NCI-H146 treated with DMSO at 0.1 percent for 48 hours (cell line): ENCODE measurements at regions not wholly inside any gene's neighbourhood (a gene's known extent, or its start where the extent isn't known, plus 50 kb on each side); places are given as distances from the start of the nearest gene placed in this dataset.
A peak's percentile ranks its signal among the peaks of the same experiment; 100 is the strongest.

ENCODE experiments used
- DNase-seq: peaks from one replicate; lab custom pipeline; 2025; ENCODE audit not compliant: unreplicated experiment; lab: John Stamatoyannopoulos, UW

DNA sequence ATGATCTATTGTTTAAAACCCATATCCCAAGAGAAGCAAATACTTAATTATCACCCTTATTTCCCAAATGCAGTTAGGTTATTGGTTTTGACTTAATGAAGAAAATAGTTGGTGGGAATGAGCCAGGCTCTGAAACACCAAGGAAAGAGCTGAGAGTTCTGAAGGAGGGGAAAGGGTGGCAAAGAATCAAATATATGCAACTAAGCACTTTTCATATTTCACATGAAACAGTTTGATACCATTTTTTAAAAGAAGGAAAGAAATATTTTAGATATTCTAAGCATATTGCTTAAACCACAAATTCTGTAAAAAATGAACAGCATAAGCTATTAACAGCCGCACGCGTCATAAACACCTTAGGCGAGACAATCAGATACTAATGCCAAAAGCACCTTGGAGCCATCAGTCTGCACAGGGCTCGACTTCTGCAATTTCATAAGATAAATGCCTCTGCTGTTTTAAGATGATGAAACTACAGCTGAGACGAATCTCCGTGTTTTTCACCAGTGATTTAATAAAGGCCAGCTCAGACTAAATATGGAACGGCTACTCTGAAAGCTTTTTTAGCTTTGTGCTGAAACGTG is 371.7 kb downstream of the EN1 start:
- no peak for DNase-seq

DNA sequence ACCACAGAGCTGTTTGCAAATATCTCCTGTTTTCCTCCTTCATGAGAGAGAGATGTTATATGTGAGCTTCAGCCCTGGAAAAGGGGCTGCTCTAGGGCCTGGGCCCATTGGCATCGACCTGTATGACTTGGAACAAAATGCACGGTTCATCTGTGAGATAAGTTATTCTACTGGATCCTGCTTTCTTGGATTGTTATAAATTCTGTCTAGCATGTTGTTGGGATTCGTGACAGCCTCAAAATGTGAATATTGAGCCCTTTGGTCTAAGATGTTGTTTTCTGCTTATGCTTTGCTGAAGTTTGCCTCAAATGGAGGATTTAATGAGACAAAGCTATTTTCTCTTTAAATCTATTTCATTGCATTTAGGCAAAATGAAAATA is 372.9 kb downstream of the EN1 start:
- no peak for DNase-seq

DNA sequence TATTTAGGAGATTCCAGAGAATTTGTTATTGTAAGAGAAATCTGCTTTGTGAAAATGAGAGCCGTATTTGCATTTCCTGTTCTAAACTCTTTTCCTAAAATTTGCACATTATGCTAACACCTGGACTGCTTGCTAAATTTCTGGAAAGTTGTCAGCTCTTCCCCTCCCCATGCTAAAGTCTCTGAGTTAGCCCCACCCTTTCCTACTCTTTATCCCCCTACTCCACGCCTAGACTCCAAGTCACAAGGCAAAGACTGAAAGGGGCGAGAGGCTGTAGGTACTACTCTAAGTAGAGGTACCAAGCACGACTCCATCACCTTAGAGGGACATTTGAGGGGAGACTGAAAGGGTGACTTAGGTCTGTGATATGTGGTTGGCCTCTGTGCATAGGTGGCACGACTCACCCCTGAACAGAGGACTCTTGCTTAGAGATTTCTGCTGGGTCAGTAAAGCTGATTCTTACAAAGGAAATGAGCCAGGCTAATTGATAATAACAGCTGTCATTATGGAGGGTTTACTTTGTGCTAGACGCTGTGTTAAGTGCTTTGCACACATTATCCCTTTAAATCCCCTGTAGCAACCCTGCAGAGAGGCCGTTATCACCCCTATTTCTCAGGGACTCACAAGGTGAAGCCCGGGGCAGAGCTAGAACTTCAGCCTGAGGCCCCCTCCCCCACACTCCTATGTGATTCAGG is 373.5 kb downstream of the EN1 start:
- peak; percentile 7 for DNase-seq

DNA sequence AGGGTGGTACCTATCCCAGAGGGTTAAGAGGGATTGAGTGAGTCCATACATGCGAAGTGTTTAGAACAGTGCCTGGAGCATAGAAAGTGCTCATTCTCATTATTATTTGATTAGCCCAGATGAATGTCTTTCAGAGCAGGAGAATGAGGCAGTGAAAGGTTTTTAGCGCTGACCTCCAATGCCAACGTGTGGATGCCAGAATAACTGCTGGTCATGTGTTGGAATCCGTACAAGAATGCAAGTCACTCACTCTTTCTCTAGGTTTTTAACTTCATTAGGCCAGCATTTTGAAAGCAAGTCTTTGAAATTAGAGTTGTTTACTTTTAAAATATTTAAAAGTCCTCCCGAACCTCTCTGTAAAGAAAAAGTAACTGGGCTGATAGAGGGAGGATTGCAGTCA is 374.2 kb downstream of the EN1 start:
- no peak for DNase-seq

DNA sequence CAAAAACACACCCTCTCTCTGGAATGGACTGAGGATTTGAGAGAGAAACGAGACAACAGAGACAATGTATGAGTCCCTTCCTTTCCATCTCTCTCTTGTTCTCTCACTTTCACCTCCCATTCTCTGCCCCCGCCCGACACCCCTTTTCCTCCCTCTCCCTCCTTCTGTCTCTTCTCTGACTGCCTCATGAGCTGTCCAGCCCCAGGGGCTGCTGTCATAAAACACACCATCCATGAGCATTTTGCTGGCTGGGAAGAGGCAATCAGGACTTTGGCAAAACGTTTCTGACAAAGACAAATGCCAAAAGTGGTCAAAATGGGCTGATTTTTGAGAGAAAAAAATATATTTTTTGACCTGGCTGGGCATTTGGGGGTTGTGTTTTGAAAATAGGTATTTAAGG is 377.2 kb downstream of the EN1 start:
- DNase-seq = no peak

DNA sequence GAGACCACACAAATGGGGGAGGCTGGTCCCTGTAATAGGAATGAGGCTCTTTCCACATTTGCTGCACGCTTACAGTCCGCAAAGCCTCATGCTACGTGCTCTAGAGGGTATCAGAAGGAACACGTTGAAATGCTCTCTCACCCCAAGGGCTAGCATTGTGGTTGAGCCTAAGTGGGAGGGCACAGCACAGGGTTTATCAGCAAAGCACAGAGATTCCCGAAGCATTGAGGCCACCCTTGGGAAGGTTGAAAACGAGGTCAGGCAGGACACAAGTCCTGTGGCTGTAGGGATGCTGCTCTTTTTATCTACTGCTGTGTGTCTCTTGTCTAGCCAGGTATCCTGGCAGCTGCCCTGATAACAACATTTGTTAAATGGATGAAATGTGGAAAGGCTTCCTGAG is 378.3 kb downstream of the EN1 start:
- no peak for DNase-seq

DNA sequence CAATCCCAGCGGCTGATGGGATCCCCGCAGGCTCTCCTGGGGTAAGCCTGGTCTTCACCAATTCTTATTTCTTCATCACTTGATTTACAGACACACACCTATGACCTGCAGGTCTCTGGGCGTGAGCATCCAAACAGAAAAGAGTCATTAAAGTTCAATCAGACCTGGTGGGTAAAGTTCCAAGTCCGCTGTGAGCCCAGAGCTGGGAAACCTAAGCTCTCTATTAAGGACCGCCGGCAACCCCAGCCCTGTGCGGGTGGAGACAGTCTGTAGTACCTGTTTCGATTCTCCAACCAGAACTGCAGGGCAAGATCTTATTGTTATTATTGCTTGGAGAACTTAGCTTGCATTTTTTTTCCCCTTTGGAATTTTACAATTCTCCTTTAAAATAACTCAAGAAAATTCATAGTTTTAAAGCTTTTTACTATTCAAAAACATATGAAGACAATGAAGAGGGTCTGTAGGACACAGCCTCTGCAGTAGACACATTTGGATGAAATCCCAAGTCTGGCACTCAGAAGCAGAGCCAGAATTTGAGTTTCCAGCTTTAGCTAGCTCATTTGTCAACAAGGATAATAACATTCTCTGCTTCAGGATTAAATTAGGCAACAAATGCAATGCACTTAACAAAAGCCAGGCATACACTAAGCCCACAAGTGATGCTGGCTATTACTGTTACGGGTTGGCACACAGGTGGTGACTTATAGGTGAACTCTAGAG is 376.4 kb downstream of the INSIG2 start:
- DNase-seq = no peak

DNA sequence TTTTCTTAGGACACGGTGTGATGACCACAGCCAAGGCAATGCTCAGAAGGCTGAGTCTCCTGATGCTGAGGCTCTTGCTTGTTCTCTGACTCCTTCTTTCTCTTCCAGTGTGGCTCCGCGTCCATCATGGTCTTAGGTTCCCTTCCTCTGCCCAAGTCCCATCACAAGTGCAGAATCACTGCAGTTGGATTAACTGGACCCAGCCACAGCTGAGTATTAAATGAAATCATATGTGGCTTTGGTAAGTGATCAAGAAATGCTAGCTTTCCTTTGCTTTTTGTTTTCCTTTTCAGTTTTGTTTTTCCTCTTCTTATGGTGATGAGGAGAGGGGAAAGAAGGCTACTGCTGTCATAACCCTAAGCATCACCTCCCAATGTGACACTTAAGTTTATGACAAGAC is 375.8 kb downstream of the INSIG2 start:
- no peak for DNase-seq

DNA sequence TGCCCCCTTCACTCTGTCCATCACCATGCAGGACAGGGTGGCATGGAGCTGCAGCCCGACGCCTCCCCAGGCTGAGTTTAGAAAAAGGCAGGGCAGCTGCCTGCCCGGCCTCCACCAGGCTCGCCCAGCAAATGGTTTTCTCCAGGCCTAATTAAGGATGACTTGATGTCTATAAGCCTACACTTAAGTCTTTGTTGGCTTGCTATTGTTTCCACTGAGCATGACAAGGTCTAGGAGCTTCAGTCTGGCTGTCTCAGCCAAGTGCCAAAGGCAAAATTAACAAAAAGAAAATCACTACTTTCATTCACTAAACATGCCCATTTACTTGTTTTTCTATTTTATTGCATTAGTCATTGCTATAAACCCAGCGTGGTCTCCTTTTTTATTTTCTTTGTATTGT is 372.2 kb downstream of the INSIG2 start:
- DNase-seq = no peak

DNA sequence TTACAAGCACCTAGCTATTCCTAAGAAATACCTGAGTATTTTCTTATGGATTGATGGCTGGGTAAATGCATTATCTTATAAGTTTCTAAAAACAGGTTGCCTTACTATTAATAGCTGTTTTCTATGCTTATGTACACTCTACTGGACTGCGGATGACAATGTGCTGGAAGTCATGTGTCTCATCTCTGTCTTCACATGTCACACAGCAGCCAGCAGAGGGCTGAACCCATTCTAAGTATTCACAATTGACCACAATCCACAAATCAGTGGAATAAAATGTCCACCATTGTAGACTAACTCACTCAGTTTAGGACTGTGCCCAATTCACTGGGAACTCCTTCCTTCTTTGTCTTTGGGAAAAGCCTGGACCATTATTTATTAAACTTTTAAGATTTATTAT is 371.2 kb downstream of the INSIG2 start:
- DNase-seq = no peak

DNA sequence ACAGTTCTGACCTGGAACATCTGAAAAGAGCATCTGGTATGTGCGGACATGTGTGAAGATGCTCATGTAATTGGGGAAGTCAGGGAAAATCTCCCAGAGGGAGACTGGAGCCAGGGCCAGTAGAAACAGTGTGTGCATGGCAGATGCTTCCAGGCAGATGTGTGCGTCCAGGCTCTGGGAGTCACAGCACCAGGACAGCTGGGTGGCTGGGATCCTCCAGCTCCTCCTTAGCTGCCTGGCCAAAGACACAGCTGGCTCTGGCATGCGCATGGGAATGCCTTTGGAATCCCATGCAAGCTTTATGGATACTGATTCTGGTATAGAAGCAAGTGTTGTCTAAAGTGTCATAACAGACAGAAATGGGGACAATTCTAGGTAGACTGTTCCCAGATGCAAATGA is 369.7 kb downstream of the INSIG2 start:
- DNase-seq = no peak

DNA sequence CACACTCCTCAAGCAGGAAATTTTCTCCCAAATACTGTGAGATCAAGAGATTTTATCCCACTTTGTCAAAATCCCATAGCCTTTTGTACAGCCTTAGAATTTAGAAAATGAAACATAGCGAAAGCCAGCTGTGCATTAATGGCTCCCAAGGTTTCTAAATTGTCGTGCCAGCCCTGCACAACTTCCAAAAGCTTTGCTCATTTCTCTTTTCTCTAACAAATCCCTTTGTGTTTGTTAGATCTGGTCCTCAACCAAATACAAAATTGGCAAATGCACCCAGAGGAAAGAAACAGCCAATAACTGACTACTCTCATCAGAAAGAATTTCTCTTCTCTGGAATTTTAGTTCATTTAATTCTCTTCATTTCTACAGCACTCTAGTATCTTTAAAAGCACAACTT is 361.1 kb downstream of the INSIG2 start:
- no peak for DNase-seq

DNA sequence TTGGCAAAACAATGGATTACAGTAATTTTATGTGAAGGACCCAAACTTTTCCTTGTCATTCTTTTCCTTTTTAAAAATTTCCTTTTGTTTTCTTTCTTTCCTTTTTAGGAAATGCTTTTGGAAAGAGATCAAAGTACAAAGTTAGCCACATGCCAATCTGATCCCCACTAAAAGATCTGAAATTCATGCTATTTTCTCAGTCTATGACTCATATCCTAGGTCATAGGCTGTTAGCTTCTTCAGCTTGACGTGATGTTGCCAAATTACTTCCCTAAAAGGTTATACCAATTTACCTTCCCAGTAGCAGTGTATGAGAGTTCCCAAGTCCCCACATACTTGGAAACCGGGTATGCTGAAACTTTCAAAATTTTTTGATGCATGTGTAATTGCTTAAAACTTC is 355.3 kb downstream of the INSIG2 start:
- DNase-seq = no peak

DNA sequence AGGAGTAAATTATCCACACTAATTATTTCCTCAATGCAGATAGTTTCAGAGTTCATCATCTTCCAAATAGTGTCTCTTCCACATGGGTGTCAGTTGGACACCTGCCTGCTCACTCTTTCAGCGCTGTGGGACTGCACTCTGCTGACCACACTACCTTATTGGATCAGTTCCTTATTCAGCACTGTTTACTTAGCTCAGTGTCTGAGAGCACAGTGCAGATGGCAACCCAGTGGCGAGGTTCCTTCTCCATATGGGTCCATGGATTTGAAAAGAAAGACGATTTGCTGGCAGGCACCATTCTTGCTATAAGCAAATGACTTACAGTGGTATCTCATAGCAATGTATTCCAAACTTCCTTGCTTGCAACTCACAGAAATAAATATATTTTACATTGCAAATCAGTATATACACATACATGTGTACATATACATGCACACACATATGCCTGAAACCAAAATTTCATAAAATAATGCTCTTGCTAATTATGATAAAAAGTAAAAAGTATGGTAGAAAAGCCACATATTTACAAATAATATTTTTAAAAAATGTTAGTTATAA is 354.8 kb downstream of the INSIG2 start:
- DNase-seq = no peak

DNA sequence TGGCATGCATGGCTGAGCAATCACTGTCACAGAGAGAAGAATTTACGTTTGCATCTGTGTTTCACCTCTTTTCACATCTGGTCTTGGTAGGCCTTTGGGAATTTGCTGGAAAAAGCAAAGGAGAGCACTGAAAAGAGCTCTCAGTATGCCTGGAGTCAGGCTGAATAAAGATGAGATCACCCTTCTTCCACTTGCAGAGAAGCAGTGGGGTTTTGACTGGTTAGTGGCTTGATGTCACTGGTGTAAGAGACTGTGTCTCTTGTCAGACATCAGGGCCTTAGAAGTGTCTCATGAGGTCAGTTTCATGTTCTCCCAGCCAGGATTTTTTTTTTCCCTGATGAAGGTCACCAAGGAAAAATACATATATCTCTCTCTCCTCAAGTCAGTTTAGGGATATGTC is 353.8 kb downstream of the INSIG2 start:
- DNase-seq = no peak

DNA sequence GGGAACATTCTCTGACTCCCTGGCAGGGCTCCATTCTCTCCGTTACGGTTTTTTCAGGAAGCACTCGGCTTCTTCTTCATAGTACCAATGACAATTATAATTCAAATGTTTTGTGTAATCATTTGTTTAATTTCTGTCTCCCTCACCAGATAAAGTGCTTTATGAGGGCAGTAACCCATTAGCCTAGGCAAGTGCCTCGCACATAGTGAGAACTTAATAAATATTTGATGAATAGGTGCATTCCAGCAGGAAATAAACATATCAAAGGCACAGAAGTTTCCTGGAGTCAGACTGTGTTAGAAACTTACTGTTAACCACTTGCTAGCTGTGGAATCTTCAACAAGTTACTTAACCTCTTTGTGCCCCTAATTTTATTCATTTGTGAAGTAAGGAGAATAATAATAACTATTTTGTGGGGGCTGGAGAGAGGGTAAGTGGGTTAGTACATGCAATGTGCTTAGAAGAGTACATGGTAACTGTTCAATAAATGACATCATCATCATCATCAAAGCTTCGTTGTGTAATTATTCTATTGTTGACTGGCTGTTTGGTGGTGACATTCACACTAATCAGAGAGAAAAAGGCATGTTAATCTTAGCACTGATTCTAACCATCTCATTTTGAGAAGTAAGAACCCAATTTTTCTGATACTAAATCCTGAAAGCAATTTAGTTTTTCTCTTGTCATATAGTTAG is 352.3 kb downstream of the INSIG2 start:
- no peak for DNase-seq

DNA sequence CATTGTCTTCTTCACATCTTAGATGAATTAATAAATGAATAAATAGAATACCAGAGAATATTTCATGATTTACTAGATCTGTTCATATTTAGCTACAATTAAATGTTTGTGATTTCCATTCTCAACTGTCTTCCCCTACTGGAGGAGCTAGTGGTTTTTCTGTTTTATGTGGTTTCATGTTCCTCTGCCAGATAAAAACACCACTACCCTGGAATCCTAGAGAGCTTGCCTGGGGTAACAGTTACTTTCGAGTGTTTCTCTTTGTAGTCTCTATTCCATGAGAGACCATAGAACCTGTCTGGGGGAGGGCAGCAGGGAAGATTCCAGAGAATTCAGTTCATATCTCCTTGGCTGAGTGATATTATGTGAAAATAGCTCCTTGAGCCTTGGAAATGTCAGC is 349.2 kb downstream of the INSIG2 start:
- no peak for DNase-seq

DNA sequence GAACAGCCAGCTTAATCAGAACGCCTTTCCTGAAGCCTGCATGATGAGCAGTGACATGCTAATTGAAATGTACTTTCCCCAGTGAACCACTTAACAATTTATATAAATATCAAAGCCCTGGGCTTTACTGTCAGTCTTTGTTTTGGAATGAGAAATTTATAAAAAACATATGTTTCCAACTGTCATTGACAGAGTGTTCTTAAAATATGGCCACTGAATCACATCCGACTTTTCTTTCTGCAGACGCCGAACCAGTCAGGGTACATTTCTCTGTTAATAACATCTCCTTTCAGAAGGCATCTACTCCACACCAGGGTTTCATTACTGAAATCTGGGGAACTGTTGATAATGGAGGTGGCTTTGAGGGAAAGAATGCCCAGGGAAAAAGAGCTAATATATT is 343.7 kb downstream of the INSIG2 start:
- DNase-seq = no peak

DNA sequence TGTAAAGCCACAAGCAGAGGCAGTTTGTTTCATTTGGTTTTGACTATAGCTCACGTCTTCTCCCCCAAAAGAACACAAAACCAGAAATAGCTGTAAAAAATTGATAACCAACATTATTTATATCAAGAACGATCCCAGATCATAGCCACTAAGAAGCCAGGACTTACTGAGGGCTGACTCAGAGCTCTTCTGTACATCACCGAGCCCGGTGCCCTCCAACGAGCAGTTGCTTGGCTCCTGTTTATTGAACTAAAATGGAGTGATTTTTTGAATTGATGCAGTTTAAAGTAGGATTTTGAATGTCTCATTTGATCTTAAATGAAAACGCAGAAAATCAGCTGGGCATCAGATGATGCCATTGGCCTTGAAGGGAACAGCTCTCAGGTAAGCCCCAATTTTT is 343.3 kb downstream of the INSIG2 start:
- DNase-seq = no peak

DNA sequence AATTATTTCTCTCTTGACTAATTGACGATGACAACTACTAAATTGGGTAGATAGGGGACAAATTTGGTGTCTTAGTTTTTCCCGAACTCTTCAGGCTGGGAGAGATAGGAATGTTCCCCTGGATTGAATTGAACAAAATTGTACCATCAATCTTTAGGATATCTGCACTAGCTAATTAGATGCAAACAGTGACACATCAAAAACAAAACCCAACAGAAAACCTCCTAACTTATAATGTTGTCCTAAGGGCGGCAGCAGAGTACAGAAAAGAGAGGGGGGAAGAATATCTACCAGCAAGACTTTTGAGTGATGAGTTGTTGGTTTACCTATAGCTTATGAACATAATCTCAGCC is 342.9 kb downstream of the INSIG2 start:
- DNase-seq = no peak

DNA sequence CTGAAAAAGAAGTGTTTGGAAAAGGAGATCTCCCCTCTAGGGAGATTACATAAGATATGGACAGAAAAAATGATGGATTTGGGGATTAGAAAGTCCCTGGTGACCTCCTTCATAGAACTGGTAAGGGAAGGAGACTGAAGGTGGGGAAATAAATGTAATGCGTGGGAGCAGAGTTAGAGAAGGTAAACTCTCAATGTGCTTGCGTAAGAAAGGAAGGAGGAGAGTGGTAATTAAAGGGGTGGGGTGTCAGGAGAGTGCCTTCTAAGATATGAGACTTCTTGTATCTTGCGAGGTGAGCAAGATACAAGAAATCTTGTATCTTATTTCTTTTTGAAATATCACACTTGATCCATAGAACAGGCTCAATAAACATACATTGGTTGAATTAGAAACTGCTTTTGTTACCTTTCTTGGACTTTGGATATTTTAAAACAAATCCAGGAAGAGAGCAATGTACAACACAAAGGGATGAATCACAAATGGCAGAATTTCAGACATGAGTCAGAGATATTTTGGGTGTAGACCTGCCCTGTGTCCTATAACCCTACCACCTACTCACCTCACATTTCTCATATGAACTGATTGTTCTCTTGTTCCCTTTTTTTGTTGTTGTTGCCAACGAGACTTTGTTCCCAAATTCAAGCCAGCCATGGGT is 342.4 kb downstream of the INSIG2 start:
- no peak for DNase-seq
